H1 (cell line): ENCODE measurements at regions not wholly inside any gene's neighbourhood (a gene's known extent, or its start where the extent isn't known, plus 50 kb on each side); places are given as distances from the start of the nearest gene placed in this dataset.

Experiments used
- CTCF ChIA-PET: fragments of 300-600 bp; sonication (Branson Sonifier 250); formaldehyde crosslinking; loops from one replicate; lab custom pipeline; 2021; ENCODE audit not compliant: partially characterized antibody; lab: Charles Lee
- POLR2A ChIA-PET: fragments of 300-600 bp; sonication (Branson Sonifier 250); formaldehyde crosslinking; loops from one replicate; lab custom pipeline; 2021; ENCODE audit warnings: inconsistent platforms; ENCODE audit not compliant: partially characterized antibody; lab: Charles Lee
- DNase-seq, 2 experiments: peaks; one replicate each; pipeline versions ENCODE4 v3.0.0 to v3.0.0-alpha.2; 2010 to 2022; ENCODE audit warnings: low spot score in 2 of 2, low read depth in 1 of 2, mixed read lengths in 1 of 2
- FAIRE-seq: peaks from 2 replicates; lab custom pipeline; 2011; peaks lifted over from hg19 to GRCh38; lab: Jason Lieb, UNC
- H2AFZ ChIP-seq: 2 replicates; pipeline ENCODE4 v1.8.1; 2012; ENCODE audit warnings: low read length, inconsistent platforms
- H2AK5ac ChIP-seq: 2 replicates; pipeline ENCODE4 v1.6.1; 2013; ENCODE audit warnings: low read depth, low read length
- H2BK120ac ChIP-seq: replicated peaks from 2 replicates; pipeline ENCODE3; 2013; ENCODE audit warnings: low read depth, low read length, inconsistent platforms
- H2BK12ac ChIP-seq: 2 replicates; pipeline ENCODE4 v1.6.1; 2013; ENCODE audit warnings: low read depth, low read length
- H2BK15ac ChIP-seq: 2 replicates; pipeline ENCODE4 v1.6.1; 2013; ENCODE audit warnings: low read length
- H2BK20ac ChIP-seq: 2 replicates; pipeline ENCODE4 v1.6.1; 2013; ENCODE audit warnings: low read length
- H2BK5ac ChIP-seq: 2 replicates; pipeline ENCODE4 v1.6.1; 2013; ENCODE audit warnings: low read depth, low read length
- H3K14ac ChIP-seq: 2 replicates; pipeline ENCODE4 v1.6.1; 2013; ENCODE audit warnings: inconsistent platforms; ENCODE audit not compliant: insufficient read length
- H3K18ac ChIP-seq: 2 replicates; pipeline ENCODE4 v1.6.1; 2013; ENCODE audit warnings: low read length; ENCODE audit errors: extremely low read depth
- H3K23ac ChIP-seq: 2 replicates; pipeline ENCODE4 v1.6.1; 2013; ENCODE audit warnings: inconsistent platforms; ENCODE audit not compliant: insufficient read length
- H3K23me2 ChIP-seq: 2 replicates; pipeline ENCODE4 v1.6.1; 2013; ENCODE audit warnings: low read depth, low read length
- H3K27ac ChIP-seq: 2 replicates; pipeline ENCODE4 v1.6.1; 2011; ENCODE audit warnings: low read depth, low read length, inconsistent platforms
- H3K27me3 ChIP-seq, 4 experiments: replicated peaks in 1 of 4; 1 replicate in 1 of 4; 2 replicates in 3 of 4; pipeline versions ENCODE4 v1.6.1 to v1.8.1; 2011 to 2013; ENCODE audit warnings: low read length in 3 of 4, mild to moderate bottlenecking in 3 of 4, inconsistent platforms in 2 of 4, mixed read lengths in 2 of 4, moderate library complexity in 1 of 4; ENCODE audit not compliant: control insufficient read depth in 3 of 4, insufficient read depth in 3 of 4; ENCODE audit errors: extremely low read depth in 1 of 4
- H3K36me3 ChIP-seq, 4 experiments: 2 replicates each; pipeline versions ENCODE4 v1.6.1 to v1.8.1; 2011 to 2013; ENCODE audit warnings: mild to moderate bottlenecking in 4 of 4, low read length in 3 of 4, moderate library complexity in 2 of 4, control low read depth in 1 of 4, inconsistent platforms in 1 of 4; ENCODE audit not compliant: insufficient read depth in 4 of 4, control insufficient read depth in 2 of 4
- H3K4ac ChIP-seq: replicated peaks from 2 replicates; pipeline ENCODE3; 2013; ENCODE audit warnings: low read length, low read depth, mixed read lengths, inconsistent platforms; ENCODE audit not compliant: insufficient read length
- H3K4me1 ChIP-seq, 4 experiments: replicated peaks in 1 of 4; 1 replicate in 1 of 4; 2 replicates in 3 of 4; pipeline versions ENCODE4 v1.6.1 to v1.8.1; 2011 to 2013; ENCODE audit warnings: low read length in 3 of 4, inconsistent platforms in 2 of 4, mixed read lengths in 1 of 4; ENCODE audit not compliant: insufficient read depth in 4 of 4, control insufficient read depth in 3 of 4
- H3K4me2 ChIP-seq, 2 experiments: 2 replicates each; pipeline versions ENCODE4 v1.6.1 to v1.8.1; 2011 to 2013; ENCODE audit warnings: low read depth in 2 of 2, low read length in 2 of 2, control low read depth in 1 of 2, inconsistent platforms in 1 of 2, mild to moderate bottlenecking in 1 of 2; ENCODE audit not compliant: insufficient read depth in 1 of 2
- H3K4me3 ChIP-seq, 4 experiments: fragments of 200-600, 300-600 bp in 1 of 4; sonication (generic), shearing (Covaris generic), sonication (Bioruptor Twin) in 1 of 4; 2 replicates each; pipeline versions ENCODE4 v1.5.1 to v1.8.1; 2011 to 2016; ENCODE audit warnings: low read length in 4 of 4, low read depth in 3 of 4, control low read depth in 2 of 4, inconsistent platforms in 2 of 4, mild to moderate bottlenecking in 2 of 4, mixed read lengths in 1 of 4, moderate library complexity in 1 of 4; ENCODE audit not compliant: insufficient read depth in 2 of 4; ENCODE audit errors: extremely low read depth in 1 of 4
- H3K56ac ChIP-seq: replicated peaks from 2 replicates; pipeline ENCODE3; 2013; ENCODE audit warnings: low read depth, mild to moderate bottlenecking, mixed read lengths, low read length, inconsistent platforms; ENCODE audit not compliant: insufficient read length
- H3K79me1 ChIP-seq: 2 replicates; pipeline ENCODE4 v1.6.1; 2013; ENCODE audit warnings: low read depth, low read length, control low read depth
- H3K79me2 ChIP-seq, 2 experiments: 2 replicates each; pipeline versions ENCODE4 v1.6.1 to v1.8.1; 2012 to 2013; ENCODE audit warnings: low read length in 2 of 2, mild to moderate bottlenecking in 2 of 2, inconsistent platforms in 1 of 2; ENCODE audit not compliant: insufficient read depth in 2 of 2, control insufficient read depth in 1 of 2
- H3K9ac ChIP-seq, 4 experiments: replicated peaks in 1 of 4; 1 replicate in 1 of 4; 2 replicates in 3 of 4; pipeline versions ENCODE4 v1.6.1 to v1.8.1; 2011 to 2013; ENCODE audit warnings: low read depth in 3 of 4, low read length in 3 of 4, control low read depth in 2 of 4, mild to moderate bottlenecking in 2 of 4, moderate library complexity in 2 of 4, inconsistent platforms in 1 of 4; ENCODE audit errors: extremely low read depth in 1 of 4
- H3K9me3 ChIP-seq, 2 experiments: 2 replicates each; pipeline versions ENCODE4 v1.6.1 to v1.8.1; 2012 to 2013; ENCODE audit warnings: mild to moderate bottlenecking in 2 of 2, moderate library complexity in 2 of 2, control low read depth in 1 of 2, inconsistent platforms in 1 of 2, low read depth in 1 of 2, low read length in 1 of 2, mixed read lengths in 1 of 2; ENCODE audit not compliant: insufficient read depth in 2 of 2
- H4K20me1 ChIP-seq, 2 experiments: replicated peaks in 1 of 2; 2 replicates each; pipeline versions ENCODE3 to v1.8.1; 2011 to 2013; ENCODE audit warnings: inconsistent platforms in 2 of 2, low read length in 2 of 2, mild to moderate bottlenecking in 1 of 2; ENCODE audit not compliant: insufficient read depth in 2 of 2, control insufficient read depth in 1 of 2
- H4K5ac ChIP-seq: 2 replicates; pipeline ENCODE4 v1.6.1; 2013; ENCODE audit warnings: low read length, low read depth, mixed read lengths, inconsistent platforms; ENCODE audit not compliant: insufficient read length
- H4K8ac ChIP-seq: 2 replicates; pipeline ENCODE4 v1.8.0; 2013; ENCODE audit warnings: mild to moderate bottlenecking, moderate library complexity, low read length, inconsistent platforms; ENCODE audit not compliant: insufficient read depth; ENCODE audit errors: extremely low read depth
- H4K91ac ChIP-seq: replicated peaks from 2 replicates; pipeline ENCODE3; 2013; ENCODE audit warnings: low read length, mixed read lengths, inconsistent platforms; ENCODE audit not compliant: insufficient read length
- BCL11A ChIP-seq, 2 experiments: IDR thresholded peaks; one replicate each; pipeline ENCODE4 v1.6.1; 2011; ENCODE audit warnings: low read depth in 2 of 2, low read length in 2 of 2, mild to moderate bottlenecking in 2 of 2
- BRCA1 ChIP-seq: IDR thresholded peaks from 2 replicates; pipeline ENCODE4 v1.6.1; 2012; ENCODE audit warnings: low read depth, low read length, improper control_type of control experiment
- CBX5 ChIP-seq: fragments of 300-800, 300-1000 bp; sonication (generic); IDR thresholded peaks from 2 replicates; pipeline ENCODE4 v1.7.1; 2016; ENCODE audit warnings: antibody characterized with exemption, low read length, low read depth
- EP300 ChIP-seq, 2 experiments: IDR thresholded peaks; 1 replicate in 1 of 2; 2 replicates in 1 of 2; pipeline ENCODE4 v1.6.1; 2011 to 2012; ENCODE audit warnings: low read depth in 2 of 2, low read length in 2 of 2, mild to moderate bottlenecking in 2 of 2, borderline replicate concordance in 1 of 2, inconsistent platforms in 1 of 2, moderate library complexity in 1 of 2
- GABPA ChIP-seq: IDR thresholded peaks from 2 replicates; pipeline ENCODE4 v1.6.1; 2011; ENCODE audit warnings: mild to moderate bottlenecking, low read length, moderate library complexity, borderline replicate concordance; ENCODE audit not compliant: insufficient read depth
- KDM4A ChIP-seq: IDR thresholded peaks from one replicate; pipeline ENCODE4 v1.7.1; 2012; ENCODE audit warnings: low read depth, mild to moderate bottlenecking, moderate library complexity, low read length, inconsistent platforms; ENCODE audit not compliant: severe bottlenecking
- YY1 ChIP-seq: IDR thresholded peaks from 2 replicates; pipeline ENCODE4 v1.6.1; 2011; ENCODE audit warnings: low read depth, mild to moderate bottlenecking, low read length
- WGBS, 2 experiments: shearing (Covaris generic) in 1 of 2; methylation state at CpG; one replicate each; pipeline versions ENCODE4 v1.1.6 to v1.1.7; 2013 to 2015; ENCODE audit warnings: low lambda C conversion rate in 2 of 2, mixed read lengths in 2 of 2, inconsistent platforms in 1 of 2, low coverage in 1 of 2, missing lambda C conversion rate in 1 of 2; ENCODE audit not compliant: insufficient replicate concordance in 2 of 2, insufficient coverage in 1 of 2, insufficient read length in 1 of 2; ENCODE audit errors: extremely low coverage in 1 of 2, missing lambda C conversion rate in 1 of 2; 5-methylcytosine and 5-hydroxymethylcytosine counted together
- TF ChIP-seq, protein P1 (sequence below): IDR thresholded peaks from 2 replicates; pipeline ENCODE4 v1.6.1; 2011; ENCODE audit warnings: low read length, improper control_type of control experiment
- TF ChIP-seq, protein P2 (sequence below): IDR thresholded peaks from 2 replicates; pipeline ENCODE4 v1.6.1; 2011; ENCODE audit warnings: low read depth, mild to moderate bottlenecking, low read length; ENCODE audit not compliant: insufficient read depth

DNA sequence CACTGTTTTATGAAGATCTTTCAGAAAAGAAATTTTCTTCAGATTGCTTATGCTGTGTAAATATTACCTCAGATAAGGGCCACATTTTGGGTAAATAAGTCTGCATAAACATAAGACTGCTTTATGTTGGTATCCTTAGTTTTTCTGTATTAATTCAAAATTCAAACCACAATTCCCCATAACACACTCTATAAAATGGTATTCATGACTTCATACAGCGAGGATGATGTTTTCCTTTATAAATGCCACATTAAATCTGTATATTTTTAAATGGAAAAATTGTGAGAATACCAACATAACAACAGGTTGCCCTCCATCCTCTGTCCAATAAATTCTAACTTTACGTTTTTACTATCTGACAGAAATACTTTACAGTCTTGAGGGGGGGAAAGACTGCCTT lies 248.7 kb upstream of the CXADR start:
- POLR2A ChIA-PET: no interaction called here
- no peak overlapping the region for H2BK20ac ChIP-seq
- H4K91ac ChIP-seq: no peak overlapping the region
- H3K4me2 ChIP-seq: no peak overlapping the region
- no peak overlapping the region for H4K8ac ChIP-seq
- no peak overlapping the region for H2BK12ac ChIP-seq
- no peak overlapping the region for H3K56ac ChIP-seq
- H3K9ac ChIP-seq: no peak overlapping the region
- no peaks in the 10 kb centered on the region for H3K79me1 ChIP-seq
- no peak overlapping the region for H4K5ac ChIP-seq
- H2AFZ ChIP-seq: no peak overlapping the region
- TF ChIP-seq EP300 (IDR thresholded peaks at IDR 0.05; ENCODE audit: borderline replicate concordance in 1 of 2, low read depth in 2 of 2, low read length in 2 of 2) (no peak), CBX5 (no peak), BCL11A (IDR thresholded peaks at IDR 0.05; ENCODE audit: low read depth in 2 of 2, low read length in 2 of 2) (no peak), YY1 (no peak), BRCA1 (no peak), KDM4A (no peak), GABPA (no peak)
- TF ChIP-seq, protein P1, sequence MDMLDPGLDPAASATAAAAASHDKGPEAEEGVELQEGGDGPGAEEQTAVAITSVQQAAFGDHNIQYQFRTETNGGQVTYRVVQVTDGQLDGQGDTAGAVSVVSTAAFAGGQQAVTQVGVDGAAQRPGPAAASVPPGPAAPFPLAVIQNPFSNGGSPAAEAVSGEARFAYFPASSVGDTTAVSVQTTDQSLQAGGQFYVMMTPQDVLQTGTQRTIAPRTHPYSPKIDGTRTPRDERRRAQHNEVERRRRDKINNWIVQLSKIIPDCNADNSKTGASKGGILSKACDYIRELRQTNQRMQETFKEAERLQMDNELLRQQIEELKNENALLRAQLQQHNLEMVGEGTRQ: no peak
- TF ChIP-seq, protein P2, sequence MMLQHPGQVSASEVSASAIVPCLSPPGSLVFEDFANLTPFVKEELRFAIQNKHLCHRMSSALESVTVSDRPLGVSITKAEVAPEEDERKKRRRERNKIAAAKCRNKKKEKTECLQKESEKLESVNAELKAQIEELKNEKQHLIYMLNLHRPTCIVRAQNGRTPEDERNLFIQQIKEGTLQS: no peak
- TF ChIP-seq, all 59 proteins: peak for 0
- H3K27me3 ChIP-seq: no peaks in the 10 kb centered on the region
- no peak overlapping the region for H3K18ac ChIP-seq
- no peak overlapping the region for H3K23ac ChIP-seq
- no peak overlapping the region for H2BK120ac ChIP-seq
- H4K20me1 ChIP-seq: no peaks in the 10 kb centered on the region
- H2AK5ac ChIP-seq: no peak overlapping the region
- H3K27ac ChIP-seq: no peak overlapping the region
- H3K9me3 ChIP-seq: no peaks in the 10 kb centered on the region
- no peak overlapping the region for H3K4ac ChIP-seq
- no peaks in the 10 kb centered on the region for H3K36me3 ChIP-seq
- no peak overlapping the region for H2BK15ac ChIP-seq
- no peak overlapping the region for H3K4me3 ChIP-seq
- no peaks in the 10 kb centered on the region for H3K23me2 ChIP-seq
- CTCF ChIA-PET: no interaction called here
- H3K4me1 ChIP-seq: no peaks in the 10 kb centered on the region
- 94% methylated on average over 2 of the region's 2 CpGs; no CpG with 5 or more reads in 1 of the 2 experiments for WGBS, 2 experiments
- no peak for DNase-seq
- no peak overlapping the region for H2BK5ac ChIP-seq
- H3K79me2 ChIP-seq: no peaks in the 10 kb centered on the region
- no peak for FAIRE-seq
- no peak overlapping the region for H3K14ac ChIP-seq
